PC-3 (cell line): ENCODE measurements at regions not wholly inside any gene's neighbourhood (a gene's known extent, or its start where the extent isn't known, plus 50 kb on each side); places are given as distances from the start of the nearest gene placed in this dataset.
A peak's percentile ranks its signal among the peaks of the same experiment; 100 is the strongest.

Source experiments
- ATAC-seq: fragments of 200-7000 bp; cut with Tn5 transposase; 2 replicates; pipeline ENCODE4 v1.9.1; 2020; ENCODE audit warnings: mild to moderate bottlenecking, moderate library complexity
- BruUV-seq: library from RNA; stranded (reverse); fragments of 400-500 nt; replicated peaks from 2 replicates; lab custom pipeline; 2021; lab: Mats Ljungman, UMichigan
- CTCF ChIA-PET: fragments of 300-600 bp; sonication (Branson Sonifier 250); formaldehyde crosslinking; loops from one replicate; lab custom pipeline; 2022; ENCODE audit warnings: antibody characterized with exemption; lab: Charles Lee
- POLR2A ChIA-PET: fragments of 300-600 bp; sonication (Branson Sonifier 250); formaldehyde crosslinking; loops from one replicate; lab custom pipeline; 2022; ENCODE audit warnings: antibody characterized with exemption; ENCODE audit not compliant: unreplicated experiment; lab: Charles Lee
- DNase-seq: peaks from one replicate; pipeline ENCODE4 v3.0.0-alpha.2; 2015
- H2AFZ ChIP-seq: fragments of 300-600 bp; sonication (generic); 2 replicates; pipeline ENCODE4 v1.6.0; 2016; ENCODE audit warnings: antibody characterized with exemption, low read length
- H3F3A ChIP-seq: fragments of 300-600 bp; sonication (generic); one replicate; pipeline ENCODE4 v1.6.0; 2017; ENCODE audit warnings: antibody characterized with exemption, low read length, control low read depth, mild to moderate bottlenecking; ENCODE audit not compliant: unreplicated experiment
- H3K27ac ChIP-seq: fragments of 300-600 bp; sonication (generic); 2 replicates; pipeline ENCODE4 v1.5.1; 2016; ENCODE audit warnings: mild to moderate bottlenecking, low read length
- H3K27me3 ChIP-seq: fragments of 300-600 bp; sonication (generic); 2 replicates; pipeline ENCODE4 v1.6.1; 2016; ENCODE audit warnings: low read length, mixed read lengths
- H3K36me3 ChIP-seq: fragments of 300-600 bp; sonication (generic); 2 replicates; pipeline ENCODE4 v1.6.1; 2016; ENCODE audit warnings: low read depth, mixed run types, low read length, mixed read lengths
- H3K4me1 ChIP-seq: fragments of 300-600 bp; sonication (generic); 2 replicates; pipeline ENCODE4 v1.5.1; 2016; ENCODE audit warnings: low read length; ENCODE audit not compliant: insufficient read depth
- H3K4me2 ChIP-seq: fragments of 300-600 bp; sonication (generic); 2 replicates; pipeline ENCODE4 v1.6.0; 2016; ENCODE audit warnings: low read length
- H3K4me3 ChIP-seq: fragments of 300-600 bp; sonication (generic); 2 replicates; pipeline ENCODE4 v1.5.1; 2016; ENCODE audit warnings: mild to moderate bottlenecking, low read length, mixed read lengths
- H3K79me2 ChIP-seq: fragments of 300-600 bp; sonication (generic); 2 replicates; pipeline ENCODE4 v1.6.1; 2017; ENCODE audit warnings: low read length, mixed read lengths
- H3K9ac ChIP-seq: fragments of 300-600 bp; sonication (generic); 2 replicates; pipeline ENCODE4 v1.6.0; 2016; ENCODE audit warnings: mild to moderate bottlenecking, low read length
- H3K9me2 ChIP-seq: fragments of 300-600 bp; sonication (generic); replicated peaks from 2 replicates; pipeline ENCODE4 v1.6.1; 2016; ENCODE audit warnings: mixed run types, low read length, mixed read lengths
- H3K9me3 ChIP-seq: fragments of 300-600 bp; sonication (generic); 2 replicates; pipeline ENCODE4 v1.6.1; 2016; ENCODE audit warnings: low read length, mixed read lengths
- H4K20me1 ChIP-seq: fragments of 300-600 bp; sonication (generic); 2 replicates; pipeline ENCODE4 v1.6.1; 2016; ENCODE audit warnings: low read length, mixed read lengths
- EZH2 ChIP-seq: fragments of 300-600 bp; sonication (generic); IDR thresholded peaks from one replicate; pipeline ENCODE4 v1.6.1; 2017; ENCODE audit warnings: antibody characterized with exemption, mild to moderate bottlenecking, low read length; ENCODE audit not compliant: unreplicated experiment
- EZH2phosphoT487 ChIP-seq: fragments of 300-600 bp; sonication (generic); IDR thresholded peaks from 2 replicates; pipeline ENCODE4 v1.6.1; 2018; ENCODE audit warnings: mild to moderate bottlenecking, antibody characterized with exemption, low read length, borderline replicate concordance
- intact Hi-C: fragments of 100-400 bp; cut with micrococcal nuclease; formaldehyde crosslinking; loops from 2 replicates; pipeline ENCODE4 v1.9.0; 2023
- TF ChIP-seq, protein P1 (sequence below): fragments of 300-600 bp; sonication (generic); conservative IDR thresholded peaks from 2 replicates; pipeline ENCODE4 v1.5.1; 2017; ENCODE audit warnings: antibody characterized with exemption, low read depth, mild to moderate bottlenecking, low read length

DNA sequence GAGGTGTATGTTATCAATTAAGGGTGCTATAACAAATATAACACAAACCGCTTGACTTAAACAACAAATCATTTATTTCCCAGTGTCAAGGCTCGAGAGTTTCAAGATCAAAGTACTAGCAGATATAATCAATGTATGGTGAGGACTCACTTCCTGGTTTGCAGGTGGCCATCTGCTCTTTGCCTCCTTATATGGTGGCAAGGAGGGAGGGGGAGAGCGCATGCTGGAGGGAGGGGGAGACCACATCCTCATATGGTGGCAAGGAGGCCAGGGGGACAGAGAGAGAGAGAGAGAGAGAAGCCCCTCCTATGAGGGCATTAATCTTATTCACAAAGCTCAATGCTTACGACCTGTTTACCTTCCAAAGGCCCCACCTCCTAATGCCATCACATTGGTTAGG, 372.3 kb upstream of the SPOCK3 start:
- Histone ChIP-seq H3K9me3 (no peaks in the 10 kb centered on the region), H3K4me2 (no peak overlapping the region), H3K4me1 (no peaks in the 10 kb centered on the region), H3F3A (no peaks in the 10 kb centered on the region), H3K36me3 (no peaks in the 10 kb centered on the region), H3K27me3 (no peaks in the 10 kb centered on the region), H3K9ac (no peak overlapping the region), H2AFZ (no peak overlapping the region), H4K20me1 (no peaks in the 10 kb centered on the region), H3K79me2 (no peaks in the 10 kb centered on the region), H3K9me2 (no peaks in the 10 kb centered on the region), H3K27ac (no peak overlapping the region), H3K4me3 (no peak overlapping the region)
- ChIA-PET CTCF (no interaction called here), POLR2A (no interaction called here)
- no TSS peak for BruUV-seq
- ATAC-seq (no peak), DNase-seq (no peak)
- TF ChIP-seq EZH2 (no peak), EZH2phosphoT487 (no peak)
- TF ChIP-seq, protein P1, sequence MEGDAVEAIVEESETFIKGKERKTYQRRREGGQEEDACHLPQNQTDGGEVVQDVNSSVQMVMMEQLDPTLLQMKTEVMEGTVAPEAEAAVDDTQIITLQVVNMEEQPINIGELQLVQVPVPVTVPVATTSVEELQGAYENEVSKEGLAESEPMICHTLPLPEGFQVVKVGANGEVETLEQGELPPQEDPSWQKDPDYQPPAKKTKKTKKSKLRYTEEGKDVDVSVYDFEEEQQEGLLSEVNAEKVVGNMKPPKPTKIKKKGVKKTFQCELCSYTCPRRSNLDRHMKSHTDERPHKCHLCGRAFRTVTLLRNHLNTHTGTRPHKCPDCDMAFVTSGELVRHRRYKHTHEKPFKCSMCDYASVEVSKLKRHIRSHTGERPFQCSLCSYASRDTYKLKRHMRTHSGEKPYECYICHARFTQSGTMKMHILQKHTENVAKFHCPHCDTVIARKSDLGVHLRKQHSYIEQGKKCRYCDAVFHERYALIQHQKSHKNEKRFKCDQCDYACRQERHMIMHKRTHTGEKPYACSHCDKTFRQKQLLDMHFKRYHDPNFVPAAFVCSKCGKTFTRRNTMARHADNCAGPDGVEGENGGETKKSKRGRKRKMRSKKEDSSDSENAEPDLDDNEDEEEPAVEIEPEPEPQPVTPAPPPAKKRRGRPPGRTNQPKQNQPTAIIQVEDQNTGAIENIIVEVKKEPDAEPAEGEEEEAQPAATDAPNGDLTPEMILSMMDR, result no peak
- intact Hi-C loops, result no loop called here

DNA sequence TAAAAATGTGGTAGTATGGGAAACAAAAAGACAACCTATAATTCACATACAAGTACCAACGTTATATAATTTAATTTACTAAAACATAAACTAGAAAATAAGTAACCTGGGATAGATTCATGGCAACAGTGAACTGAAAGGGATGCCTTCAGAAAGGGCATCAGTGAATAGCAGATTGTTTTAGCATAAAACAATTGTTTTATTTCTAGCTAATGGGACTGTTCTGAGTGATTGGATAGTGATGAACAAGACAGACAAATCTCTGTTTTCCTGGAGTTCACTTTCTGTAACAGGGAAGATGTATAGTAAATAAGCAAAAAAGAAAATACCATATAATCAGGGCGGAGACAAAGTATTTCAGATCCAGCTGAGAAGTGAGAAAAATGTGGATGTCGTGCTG, 379.1 kb upstream of the SPOCK3 start:
- Histone ChIP-seq H3K27ac (no peak overlapping the region), H3K4me1 (0 out of 2 replicates have a peak, but pooled peaks cover 6% of the 10 kb centered on the region), H3K4me3 (no peak overlapping the region), H3K4me2 (no peak overlapping the region), H3K27me3 (no peaks in the 10 kb centered on the region), H4K20me1 (no peaks in the 10 kb centered on the region), H3K9me3 (no peaks in the 10 kb centered on the region), H3K9me2 (no peaks in the 10 kb centered on the region), H3K36me3 (no peaks in the 10 kb centered on the region), H2AFZ (no peak overlapping the region), H3F3A (no peaks in the 10 kb centered on the region), H3K79me2 (no peaks in the 10 kb centered on the region), H3K9ac (no peak overlapping the region)
- no peak for ATAC-seq
- BruUV-seq, result no TSS peak
- TF ChIP-seq, protein P1, result no peak
- TF ChIP-seq EZH2phosphoT487 (no peak), EZH2 (no peak)
- no peak for DNase-seq
- ChIA-PET CTCF (no interaction called here), POLR2A (no interaction called here)
- intact Hi-C loops, result no loop called here

DNA sequence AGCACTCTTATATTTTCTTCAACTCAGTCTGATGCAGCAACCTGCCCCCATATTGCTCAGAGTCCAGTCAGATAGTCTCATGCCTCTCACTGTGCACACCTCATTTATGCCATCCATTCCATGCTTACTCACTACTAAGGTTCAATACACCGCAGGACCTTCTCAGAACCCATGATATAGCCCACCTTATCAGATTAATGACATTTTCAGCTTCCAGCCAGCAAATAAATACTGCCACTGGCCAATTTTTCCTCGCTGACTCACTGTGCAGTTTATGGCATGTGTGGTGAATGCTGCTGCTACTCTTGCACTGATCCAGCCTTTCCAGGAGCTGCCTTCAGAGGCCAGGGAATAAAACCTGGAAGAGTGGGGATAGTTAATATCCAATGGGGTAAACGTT, 380.6 kb upstream of the SPOCK3 start:
- H3K9me3 ChIP-seq, result no peaks in the 10 kb centered on the region
- H3K4me2 ChIP-seq, result no peak overlapping the region
- no peaks in the 10 kb centered on the region for H3F3A ChIP-seq
- DNase-seq (peak; percentile 77), ATAC-seq (peak; percentile 78)
- BruUV-seq, result no TSS peak
- no peaks in the 10 kb centered on the region for H4K20me1 ChIP-seq
- H3K79me2 ChIP-seq, result no peaks in the 10 kb centered on the region
- intact Hi-C loops, result no loop called here
- peak overlapping the region; percentile 18; the same call in 1 of the 2 replicates for H3K27ac ChIP-seq
- no peak overlapping the region for H3K9ac ChIP-seq
- H2AFZ ChIP-seq, result no peak overlapping the region
- H3K9me2 ChIP-seq, result no peaks in the 10 kb centered on the region
- TF ChIP-seq EZH2, result no peak
- TF ChIP-seq EZH2phosphoT487, result no peak
- TF ChIP-seq, protein P1, result no peak
- ChIA-PET POLR2A (interaction anchor here (0.6 kb wide), 1 partner anchor 583 kb away, joined by 3 read pairs; no protein-coding TSS in a partner anchor), CTCF (no interaction called here)
- H3K4me1 ChIP-seq, result 0 out of 2 replicates have a peak, but pooled peaks cover 6% of the 10 kb centered on the region
- H3K27me3 ChIP-seq, result no peaks in the 10 kb centered on the region
- no peaks in the 10 kb centered on the region for H3K36me3 ChIP-seq
- H3K4me3 ChIP-seq, result no peak overlapping the region
